Neural progenitor cell (in vitro differentiated cells): ENCODE measurements at regions not wholly inside any gene's neighbourhood (a gene's known extent, or its start where the extent isn't known, plus 50 kb on each side); places are given as distances from the start of the nearest gene placed in this dataset.

Experiments used
- CTCF ChIP-seq: fragments of 200-600 bp; sonication (generic); IDR thresholded peaks from 2 replicates; pipeline ENCODE4 v1.5.1; 2017; ENCODE audit warnings: antibody characterized with exemption, mild to moderate bottlenecking
- EZH2 ChIP-seq: fragments of 200-600 bp; sonication (generic); IDR thresholded peaks from 2 replicates; pipeline ENCODE4 v1.6.1; 2017; ENCODE audit warnings: antibody characterized with exemption, mild to moderate bottlenecking, moderate library complexity
- EZH2phosphoT487 ChIP-seq: fragments of 200-600 bp; sonication (generic); IDR thresholded peaks from 2 replicates; pipeline ENCODE4 v1.6.1; 2017; ENCODE audit warnings: antibody characterized with exemption

- no peak for TF ChIP-seq CTCF
- TF ChIP-seq EZH2 = no peak
- TF ChIP-seq EZH2phosphoT487 = no peak
Observed at GRCh38 chr16:86667035-86667434, 88.7 kb downstream of the FOXL1 start.
